ENCODE measurements at regions not wholly inside any gene's neighbourhood (a gene's known extent, or its start where the extent isn't known, plus 50 kb on each side); places are given as distances from the start of the nearest gene placed in this dataset.

DNA sequence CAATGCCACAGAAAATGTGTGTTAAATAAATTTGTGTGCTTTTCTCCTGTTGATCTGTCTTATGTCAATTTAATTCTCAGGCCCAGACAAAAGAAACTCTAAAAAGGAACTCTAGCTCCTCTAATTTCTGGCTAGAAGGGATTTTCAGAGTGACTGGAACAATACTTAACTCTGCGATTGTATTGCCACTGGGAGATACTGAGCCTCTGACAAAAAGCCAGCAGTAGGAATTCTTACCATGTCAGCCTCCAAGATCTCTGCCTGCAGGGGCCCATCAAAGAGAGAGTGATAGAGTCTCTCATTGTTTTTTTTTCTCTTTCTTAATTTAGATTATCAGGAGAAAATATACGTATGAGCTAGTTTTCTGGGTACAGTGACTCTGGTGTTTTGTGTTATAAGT, 1165.7 kb downstream of the BRINP3 start:
- TF ChIP-seq, protein P1, sequence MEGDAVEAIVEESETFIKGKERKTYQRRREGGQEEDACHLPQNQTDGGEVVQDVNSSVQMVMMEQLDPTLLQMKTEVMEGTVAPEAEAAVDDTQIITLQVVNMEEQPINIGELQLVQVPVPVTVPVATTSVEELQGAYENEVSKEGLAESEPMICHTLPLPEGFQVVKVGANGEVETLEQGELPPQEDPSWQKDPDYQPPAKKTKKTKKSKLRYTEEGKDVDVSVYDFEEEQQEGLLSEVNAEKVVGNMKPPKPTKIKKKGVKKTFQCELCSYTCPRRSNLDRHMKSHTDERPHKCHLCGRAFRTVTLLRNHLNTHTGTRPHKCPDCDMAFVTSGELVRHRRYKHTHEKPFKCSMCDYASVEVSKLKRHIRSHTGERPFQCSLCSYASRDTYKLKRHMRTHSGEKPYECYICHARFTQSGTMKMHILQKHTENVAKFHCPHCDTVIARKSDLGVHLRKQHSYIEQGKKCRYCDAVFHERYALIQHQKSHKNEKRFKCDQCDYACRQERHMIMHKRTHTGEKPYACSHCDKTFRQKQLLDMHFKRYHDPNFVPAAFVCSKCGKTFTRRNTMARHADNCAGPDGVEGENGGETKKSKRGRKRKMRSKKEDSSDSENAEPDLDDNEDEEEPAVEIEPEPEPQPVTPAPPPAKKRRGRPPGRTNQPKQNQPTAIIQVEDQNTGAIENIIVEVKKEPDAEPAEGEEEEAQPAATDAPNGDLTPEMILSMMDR (IDR thresholded peaks at IDR 0.05), result no peak
- TF ChIP-seq EP300 (IDR thresholded peaks at IDR 0.05), result no peak
- TF ChIP-seq POLR2AphosphoS5 (IDR thresholded peaks at IDR 0.05), result no peak

Data from sigmoid colon (tissue), 4 donors.